HUES6 (cell line): ENCODE measurements at regions not wholly inside any gene's neighbourhood (a gene's known extent, or its start where the extent isn't known, plus 50 kb on each side); places are given as distances from the start of the nearest gene placed in this dataset.

Experiments
- H3K27ac ChIP-seq: 2 replicates; pipeline ENCODE4 v1.7.0; 2013; ENCODE audit warnings: low read depth, mild to moderate bottlenecking, low read length, inconsistent platforms
- H3K27me3 ChIP-seq: 2 replicates; pipeline ENCODE4 v1.6.1; 2013; ENCODE audit warnings: low read length; ENCODE audit not compliant: control insufficient read depth, insufficient read depth
- H3K36me3 ChIP-seq: 2 replicates; pipeline ENCODE4 v1.6.1; 2013; ENCODE audit warnings: low read length; ENCODE audit not compliant: control insufficient read depth, insufficient read depth
- H3K4me1 ChIP-seq: 2 replicates; pipeline ENCODE4 v1.6.1; 2013; ENCODE audit warnings: low read length; ENCODE audit not compliant: control insufficient read depth, insufficient read depth
- H3K4me3 ChIP-seq: 2 replicates; pipeline ENCODE4 v1.5.1; 2013; ENCODE audit warnings: low read depth, low read length
- H3K9ac ChIP-seq: one replicate; pipeline ENCODE4 v1.6.1; 2013; ENCODE audit warnings: mild to moderate bottlenecking, low read length
- H3K9me3 ChIP-seq: 2 replicates; pipeline ENCODE4 v1.6.1; 2013; ENCODE audit warnings: low read depth, low read length; ENCODE audit not compliant: control insufficient read depth, insufficient read depth

- no peaks in the 10 kb centered on the region for H3K27me3 ChIP-seq
- H3K9me3 ChIP-seq: peaks cover 27% of the 10 kb centered on the region
- no peak overlapping the region for H3K9ac ChIP-seq
- no peaks in the 10 kb centered on the region for H3K4me1 ChIP-seq
- no peaks in the 10 kb centered on the region for H3K36me3 ChIP-seq
- no peak overlapping the region for H3K27ac ChIP-seq
- no peak overlapping the region for H3K4me3 ChIP-seq
These were observed 965.4 kb downstream of the LRFN5 start for GRCh38 chr14:42572032-42572431.

DNA sequence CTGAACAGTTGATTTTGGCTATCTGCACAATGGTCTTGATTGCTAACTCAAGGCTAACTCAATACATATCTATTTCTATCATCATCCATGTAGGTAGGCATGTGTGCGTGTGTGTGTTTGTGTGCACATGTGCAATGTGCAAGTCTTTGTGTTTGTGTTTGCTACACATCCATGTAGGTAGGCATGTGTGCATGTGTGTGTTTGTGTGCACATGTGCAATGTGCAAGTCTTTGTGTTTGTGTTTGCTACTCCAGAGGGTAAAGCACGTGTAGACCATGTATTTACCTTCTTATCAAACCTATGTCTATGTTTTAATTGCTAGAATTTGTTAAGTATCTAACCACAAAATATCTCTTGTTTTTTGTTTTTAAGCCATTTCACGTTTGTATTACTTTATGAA, 962.6 kb downstream of the LRFN5 start:
- H3K36me3 ChIP-seq: no peaks in the 10 kb centered on the region
- no peak overlapping the region for H3K27ac ChIP-seq
- H3K4me3 ChIP-seq: no peak overlapping the region

GRCh38 chr14:42565556-42565955, 958.9 kb downstream of the LRFN5 start:
- Histone ChIP-seq H3K27me3 (no peaks in the 10 kb centered on the region), H3K9me3 (peaks cover 4% of the 10 kb centered on the region; the same call in 1 of the 2 replicates), H3K4me3 (no peak overlapping the region), H3K27ac (no peak overlapping the region), H3K36me3 (no peaks in the 10 kb centered on the region), H3K4me1 (no peaks in the 10 kb centered on the region), H3K9ac (no peak overlapping the region)

More for the DNA sequence above, 962.6 kb downstream of the LRFN5 start:
- Histone ChIP-seq H3K27me3 (no peaks in the 10 kb centered on the region), H3K4me1 (no peaks in the 10 kb centered on the region), H3K9ac (no peak overlapping the region), H3K9me3 (peaks cover 20% of the 10 kb centered on the region)

GRCh38 chr14:42563313-42563712, 956.6 kb downstream of the LRFN5 start:
- Histone ChIP-seq H3K27ac (no peak overlapping the region), H3K9me3 (0 out of 2 replicates have a peak, but pooled peaks cover 3% of the 10 kb centered on the region), H3K27me3 (no peaks in the 10 kb centered on the region), H3K9ac (no peak overlapping the region), H3K36me3 (no peaks in the 10 kb centered on the region), H3K4me3 (no peak overlapping the region), H3K4me1 (no peaks in the 10 kb centered on the region)

DNA sequence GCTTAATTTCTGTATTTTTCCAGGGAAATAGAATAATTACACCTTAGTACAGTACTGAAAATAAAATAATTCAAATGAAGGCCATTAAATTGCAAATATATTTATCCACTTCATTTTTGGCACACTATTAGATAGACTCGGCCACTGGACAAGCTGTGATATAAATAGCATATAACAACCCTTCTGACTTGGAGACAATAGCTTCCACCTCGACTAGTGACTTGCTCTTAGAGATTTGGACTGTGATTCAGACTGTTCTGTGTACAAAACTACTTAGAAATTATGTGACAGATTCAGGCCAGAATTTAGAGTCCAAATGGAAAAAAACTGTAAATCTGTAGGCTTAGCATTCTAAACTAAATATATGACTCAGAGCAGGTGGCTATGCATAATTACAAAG, 949.9 kb downstream of the LRFN5 start:
- no peaks in the 10 kb centered on the region for H3K4me1 ChIP-seq
- H3K27ac ChIP-seq: no peak overlapping the region
- no peaks in the 10 kb centered on the region for H3K9me3 ChIP-seq
- no peak overlapping the region for H3K9ac ChIP-seq
- H3K4me3 ChIP-seq: no peak overlapping the region
- H3K36me3 ChIP-seq: no peaks in the 10 kb centered on the region
- H3K27me3 ChIP-seq: no peaks in the 10 kb centered on the region

DNA sequence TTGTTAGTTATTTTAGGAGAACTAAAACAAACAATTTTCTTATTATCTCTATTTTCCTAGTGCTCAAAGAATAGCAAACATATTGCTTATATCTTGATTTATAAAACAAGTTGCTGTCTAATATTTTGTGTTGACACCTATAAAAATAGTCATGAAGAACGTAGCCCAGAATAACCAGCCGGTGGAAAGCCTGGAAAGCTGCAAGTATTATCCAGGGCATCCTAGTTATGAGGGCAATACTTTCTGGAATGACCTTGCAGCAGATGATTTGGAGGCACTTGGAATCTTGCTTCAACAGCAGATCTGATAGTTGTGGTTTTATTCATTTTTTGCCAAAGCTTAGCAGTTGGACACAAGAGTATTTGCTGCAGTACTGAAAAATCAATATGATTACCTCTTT, 948.7 kb downstream of the LRFN5 start:
- Histone ChIP-seq H3K27ac (no peak overlapping the region), H3K4me1 (no peaks in the 10 kb centered on the region), H3K9me3 (no peaks in the 10 kb centered on the region), H3K4me3 (no peak overlapping the region), H3K9ac (no peak overlapping the region), H3K27me3 (no peaks in the 10 kb centered on the region), H3K36me3 (no peaks in the 10 kb centered on the region)

DNA sequence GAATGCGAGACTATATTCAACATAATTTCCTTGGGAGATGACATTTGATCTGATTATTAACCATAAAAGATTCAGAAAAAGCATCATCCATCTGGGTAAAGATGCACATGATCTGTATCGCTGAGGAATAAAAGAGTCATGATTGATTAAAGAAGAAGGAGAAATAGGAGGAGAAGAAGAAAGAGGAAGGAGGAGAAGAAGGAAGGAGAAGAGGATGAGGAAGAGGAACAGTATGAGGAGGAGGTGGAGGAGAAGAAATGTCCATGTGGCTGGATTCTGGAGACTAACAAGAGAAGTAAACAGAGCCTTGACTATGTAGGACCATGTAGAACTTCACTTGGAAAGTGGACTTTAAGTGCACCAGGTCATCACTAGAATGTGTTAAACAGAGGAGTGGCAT, 947.4 kb downstream of the LRFN5 start:
- Histone ChIP-seq H3K9me3 (no peaks in the 10 kb centered on the region), H3K36me3 (no peaks in the 10 kb centered on the region), H3K27ac (no peak overlapping the region), H3K4me3 (no peak overlapping the region), H3K4me1 (no peaks in the 10 kb centered on the region), H3K9ac (no peak overlapping the region), H3K27me3 (no peaks in the 10 kb centered on the region)

DNA sequence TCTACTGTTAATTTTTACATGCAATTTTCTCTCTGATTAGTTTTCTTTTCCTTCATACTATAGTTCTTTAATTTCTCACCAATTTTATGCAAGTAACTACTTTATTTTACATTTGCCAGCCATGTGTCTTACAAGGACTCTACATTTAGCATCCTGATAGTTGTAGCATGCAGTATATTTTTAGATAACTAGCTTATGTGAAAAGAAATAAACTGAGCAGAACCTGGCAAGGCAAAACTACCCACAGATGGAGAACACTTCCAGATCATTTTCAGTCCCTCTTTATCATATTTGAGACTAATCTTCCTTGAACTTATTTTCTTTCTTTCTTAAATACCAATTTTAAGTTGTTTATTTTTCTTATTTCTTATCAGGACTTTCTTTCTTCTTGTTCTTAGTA, 943.6 kb downstream of the LRFN5 start:
- Histone ChIP-seq H3K4me1 (no peaks in the 10 kb centered on the region), H3K9ac (no peak overlapping the region), H3K36me3 (no peaks in the 10 kb centered on the region), H3K4me3 (no peak overlapping the region), H3K27me3 (no peaks in the 10 kb centered on the region), H3K9me3 (no peaks in the 10 kb centered on the region; the same call in 1 of the 2 replicates), H3K27ac (no peak overlapping the region)

DNA sequence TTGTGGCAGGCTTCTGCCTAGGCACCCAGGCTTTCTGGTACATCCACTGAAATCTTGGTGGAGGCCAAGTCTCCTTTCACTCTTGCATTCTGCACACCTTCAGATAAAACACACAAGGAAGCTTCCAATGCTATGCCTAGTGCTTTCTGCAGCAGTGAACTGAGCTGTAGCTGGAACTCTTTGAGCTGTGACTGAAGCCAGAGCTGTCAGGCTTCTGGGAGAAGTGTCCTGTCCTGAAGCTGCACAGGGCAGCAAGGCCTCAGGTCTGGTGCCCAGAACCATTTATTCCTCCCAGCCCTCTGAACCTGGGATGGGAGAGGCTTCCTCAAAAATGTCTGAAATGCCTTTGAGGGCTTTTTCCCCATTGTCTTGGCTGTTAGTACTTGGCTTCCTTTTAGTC, 941.7 kb downstream of the LRFN5 start:
- Histone ChIP-seq H3K9ac (no peak overlapping the region), H3K27ac (no peak overlapping the region), H3K9me3 (no peaks in the 10 kb centered on the region; the same call in 1 of the 2 replicates), H3K4me1 (no peaks in the 10 kb centered on the region), H3K27me3 (no peaks in the 10 kb centered on the region), H3K4me3 (no peak overlapping the region), H3K36me3 (no peaks in the 10 kb centered on the region)

GRCh38 chr14:42545636-42546035, 939.0 kb downstream of the LRFN5 start:
- Histone ChIP-seq H3K4me3 (no peak overlapping the region), H3K27me3 (no peaks in the 10 kb centered on the region), H3K4me1 (no peaks in the 10 kb centered on the region), H3K27ac (no peak overlapping the region), H3K36me3 (no peaks in the 10 kb centered on the region), H3K9ac (no peak overlapping the region), H3K9me3 (no peaks in the 10 kb centered on the region; the same call in 1 of the 2 replicates)

GRCh38 chr14:42541535-42542001, 934.9 kb downstream of the LRFN5 start:
- H3K9ac ChIP-seq: no peak overlapping the region
- H3K9me3 ChIP-seq: no peaks in the 10 kb centered on the region
- no peaks in the 10 kb centered on the region for H3K27me3 ChIP-seq
- H3K27ac ChIP-seq: no peak overlapping the region
- no peaks in the 10 kb centered on the region for H3K36me3 ChIP-seq
- H3K4me1 ChIP-seq: no peaks in the 10 kb centered on the region
- H3K4me3 ChIP-seq: no peak overlapping the region

DNA sequence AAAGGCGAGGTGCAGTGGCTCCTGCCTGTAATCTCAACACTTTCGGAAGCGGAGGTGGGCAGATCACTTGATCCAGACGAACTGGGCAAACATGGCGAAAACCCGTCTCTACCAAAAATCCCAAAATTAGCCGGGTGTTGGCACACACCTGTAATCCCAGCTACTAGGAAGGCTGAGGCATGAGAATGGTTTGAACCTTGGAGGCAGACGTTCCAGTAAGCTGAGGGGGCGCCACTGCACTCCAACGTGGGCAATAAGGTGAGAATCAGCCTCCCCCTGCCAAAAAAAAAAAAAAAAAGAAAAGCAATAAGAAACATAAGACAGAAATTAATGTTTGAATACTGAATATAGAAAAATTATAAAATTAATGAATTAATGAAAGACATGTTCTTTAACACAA, 928.7 kb downstream of the LRFN5 start:
- Histone ChIP-seq H3K9ac (no peak overlapping the region), H3K9me3 (no peaks in the 10 kb centered on the region), H3K36me3 (no peaks in the 10 kb centered on the region), H3K27ac (no peak overlapping the region), H3K4me3 (no peak overlapping the region), H3K4me1 (no peaks in the 10 kb centered on the region), H3K27me3 (no peaks in the 10 kb centered on the region)
